HG03045 (cell line): ENCODE measurements at regions not wholly inside any gene's neighbourhood (a gene's known extent, or its start where the extent isn't known, plus 50 kb on each side); places are given as distances from the start of the nearest gene placed in this dataset.
"Not testable (repeated sequence)": the region's sequence is repeated elsewhere in the genome, so short reads cannot be mapped to it uniquely, and the experiment has no call there.

ENCODE experiments used
- ATAC-seq: cut with Tn5 transposase; IDR thresholded peaks from one replicate; pipeline ENCODE4 v1.9.1; 2021; ENCODE audit warnings: mild to moderate bottlenecking, moderate library complexity; ENCODE audit not compliant: unreplicated experiment

GRCh38 chr1:83295594-83295993, 703.3 kb downstream of the TTLL7 start:
- not testable (repeated sequence) for ATAC-seq

GRCh38 chr1:83287391-83287790, 711.5 kb downstream of the TTLL7 start:
- not testable (repeated sequence) for ATAC-seq

GRCh38 chr1:83274656-83275055, 724.3 kb downstream of the TTLL7 start:
- not testable (repeated sequence) for ATAC-seq

GRCh38 chr1:83272484-83272883, 726.4 kb downstream of the TTLL7 start:
- not testable (repeated sequence) for ATAC-seq

- ATAC-seq, result not testable (repeated sequence)
Measured at GRCh38 chr1:83271834-83272233, 727.1 kb downstream of the TTLL7 start.

- ATAC-seq, result not testable (repeated sequence)
Measured at GRCh38 chr1:83270801-83271200, 728.1 kb downstream of the TTLL7 start.

GRCh38 chr1:83263808-83264207, 735.1 kb downstream of the TTLL7 start:
- not testable (repeated sequence) for ATAC-seq

GRCh38 chr1:83251687-83252086, 747.2 kb downstream of the TTLL7 start:
- ATAC-seq, result not testable (repeated sequence)

- ATAC-seq, result not testable (repeated sequence)
Measured at GRCh38 chr1:83246780-83247179, 752.2 kb downstream of the TTLL7 start.

- ATAC-seq, result not testable (repeated sequence)
Measured at GRCh38 chr1:83244832-83245231, 754.1 kb downstream of the TTLL7 start.

- not testable (repeated sequence) for ATAC-seq
Measured at GRCh38 chr1:83239568-83239967, 759.4 kb downstream of the TTLL7 start.

- ATAC-seq, result not testable (repeated sequence)
Measured at GRCh38 chr1:83238654-83239053, 760.3 kb downstream of the TTLL7 start.

- ATAC-seq, result not testable (repeated sequence)
Measured at GRCh38 chr1:83219788-83220187, 779.1 kb downstream of the TTLL7 start.

- ATAC-seq, result not testable (repeated sequence)
Measured at GRCh38 chr1:83218036-83218716, 780.8 kb downstream of the TTLL7 start.

GRCh38 chr1:83214317-83214716, 784.6 kb downstream of the TTLL7 start:
- ATAC-seq, result not testable (repeated sequence)

- not testable (repeated sequence) for ATAC-seq
Measured at GRCh38 chr1:83213648-83214047, 785.3 kb downstream of the TTLL7 start.

- not testable (repeated sequence) for ATAC-seq
Measured at GRCh38 chr1:83212033-83212432, 786.9 kb downstream of the TTLL7 start.

GRCh38 chr1:83208540-83208939, 790.4 kb downstream of the TTLL7 start:
- ATAC-seq, result not testable (repeated sequence)

GRCh38 chr1:83194610-83195009, 804.3 kb downstream of the TTLL7 start:
- ATAC-seq, result not testable (repeated sequence)

GRCh38 chr1:83182033-83182728, 816.8 kb downstream of the TTLL7 start:
- ATAC-seq, result not testable (repeated sequence)

- not testable (repeated sequence) for ATAC-seq
Measured at GRCh38 chr1:83180621-83181020, 818.3 kb downstream of the TTLL7 start.

GRCh38 chr1:83167634-83168033, 831.3 kb downstream of the TTLL7 start:
- ATAC-seq, result not testable (repeated sequence)
